ENCODE measurements at regions not wholly inside any gene's neighbourhood (a gene's known extent, or its start where the extent isn't known, plus 50 kb on each side); places are given as distances from the start of the nearest gene placed in this dataset.

DNA sequence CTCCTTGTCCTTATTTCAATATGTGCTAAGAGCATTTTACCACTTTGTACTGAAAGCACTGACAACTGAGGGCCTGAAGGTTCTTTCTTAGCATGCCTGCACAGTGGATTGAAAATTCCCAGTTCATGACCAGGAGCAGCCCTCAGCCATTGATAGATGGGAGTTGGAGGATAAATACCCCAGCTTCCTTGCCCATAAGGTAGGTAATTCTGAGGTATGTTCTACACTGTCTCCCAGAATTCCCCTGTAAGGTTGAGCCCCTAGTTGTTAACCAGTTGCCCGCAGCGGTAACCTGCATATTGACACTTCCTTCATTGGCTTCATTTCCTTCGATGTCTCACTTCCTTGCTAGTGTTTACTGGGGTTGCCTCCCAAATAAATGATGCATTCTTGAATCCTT lies 162.0 kb downstream of the CDC5L start:
- no peak overlapping the region for H4K91ac ChIP-seq (ENCODE audit: insufficient read length, low read depth, low read length)
- H3K27ac ChIP-seq (ENCODE audit: insufficient read length, low read depth, low read length): no peak overlapping the region
- no peak overlapping the region for H3K56ac ChIP-seq (ENCODE audit: insufficient read length, low read depth, low read length)
- H3K9me3 ChIP-seq (ENCODE audit: control insufficient read depth, low read depth, low read length): no peaks in the 10 kb centered on the region
- H2BK120ac ChIP-seq (ENCODE audit: low read depth, low read length, poor library complexity, severe bottlenecking): no peak overlapping the region
- H3K9ac ChIP-seq (ENCODE audit: extremely low read depth, insufficient read length, low read length): no peak overlapping the region
- H2AK5ac ChIP-seq (ENCODE audit: insufficient read length, low read length): no peak overlapping the region
- no peak overlapping the region for H2BK5ac ChIP-seq (ENCODE audit: insufficient read length, low read length)
- TF ChIP-seq, protein P1, sequence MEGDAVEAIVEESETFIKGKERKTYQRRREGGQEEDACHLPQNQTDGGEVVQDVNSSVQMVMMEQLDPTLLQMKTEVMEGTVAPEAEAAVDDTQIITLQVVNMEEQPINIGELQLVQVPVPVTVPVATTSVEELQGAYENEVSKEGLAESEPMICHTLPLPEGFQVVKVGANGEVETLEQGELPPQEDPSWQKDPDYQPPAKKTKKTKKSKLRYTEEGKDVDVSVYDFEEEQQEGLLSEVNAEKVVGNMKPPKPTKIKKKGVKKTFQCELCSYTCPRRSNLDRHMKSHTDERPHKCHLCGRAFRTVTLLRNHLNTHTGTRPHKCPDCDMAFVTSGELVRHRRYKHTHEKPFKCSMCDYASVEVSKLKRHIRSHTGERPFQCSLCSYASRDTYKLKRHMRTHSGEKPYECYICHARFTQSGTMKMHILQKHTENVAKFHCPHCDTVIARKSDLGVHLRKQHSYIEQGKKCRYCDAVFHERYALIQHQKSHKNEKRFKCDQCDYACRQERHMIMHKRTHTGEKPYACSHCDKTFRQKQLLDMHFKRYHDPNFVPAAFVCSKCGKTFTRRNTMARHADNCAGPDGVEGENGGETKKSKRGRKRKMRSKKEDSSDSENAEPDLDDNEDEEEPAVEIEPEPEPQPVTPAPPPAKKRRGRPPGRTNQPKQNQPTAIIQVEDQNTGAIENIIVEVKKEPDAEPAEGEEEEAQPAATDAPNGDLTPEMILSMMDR (conservative IDR thresholded peaks at IDR 0.05): no peak
- no peak overlapping the region for H3K4ac ChIP-seq (ENCODE audit: low read depth, low read length)
- no peaks in the 10 kb centered on the region for H3K23me2 ChIP-seq (ENCODE audit: insufficient read length, low read depth, low read length, poor library complexity, severe bottlenecking)
- no peak overlapping the region for H3T11ph ChIP-seq (ENCODE audit: low read length)
- no peaks in the 10 kb centered on the region for H3K27me3 ChIP-seq (ENCODE audit: insufficient read depth, low read length)
- no peak overlapping the region for H2BK15ac ChIP-seq (ENCODE audit: low read depth, low read length)
- no peak overlapping the region for H4K5ac ChIP-seq (ENCODE audit: insufficient read length, low read depth, low read length)
- no peak overlapping the region for H3K14ac ChIP-seq (ENCODE audit: insufficient read depth, low read length)
- no CpG with 5 or more reads among the region's 3 CpGs for WGBS (ENCODE audit: extremely low coverage, insufficient read length, low lambda C conversion rate)
- no peak for DNase-seq
- Mint-ChIP-seq H3K36me3 (ENCODE audit: insufficient read depth in 1 of 3, low read depth in 3 of 3) (no peaks in the 10 kb centered on the region), H3K4me1 (peaks cover 9 to 11% of the 10 kb centered on the region in 2 experiments), H3K4me3 (no peak overlapping the region), H3K27ac (no peak overlapping the region), H3K9me3 (peaks cover 0 to 6% of the 10 kb centered on the region in 2 experiments; a peak in 2 of 5 replicates), H3K27me3 (ENCODE audit: low read depth) (0 out of 2 replicates have a peak, but pooled peaks cover 1% of the 10 kb centered on the region)
- no peak overlapping the region for H4K8ac ChIP-seq (replicated peaks; ENCODE audit: insufficient read length, low read depth, low read length)
- no peak overlapping the region for H2BK12ac ChIP-seq (ENCODE audit: insufficient read length, low read depth, low read length)
- H3K23ac ChIP-seq (ENCODE audit: insufficient read length, low read depth, low read length): no peak overlapping the region
- no peak overlapping the region for H3K18ac ChIP-seq (ENCODE audit: insufficient read length, low read depth, low read length)
- H2AFZ ChIP-seq (ENCODE audit: low read length): no peak overlapping the region
- H3K79me1 ChIP-seq (ENCODE audit: insufficient read depth, low read depth, low read length, poor library complexity, severe bottlenecking): no peaks in the 10 kb centered on the region
- no peaks in the 10 kb centered on the region for H3K79me2 ChIP-seq (ENCODE audit: insufficient read depth, low read length)
- H2BK20ac ChIP-seq (ENCODE audit: low read depth, low read length, poor library complexity, severe bottlenecking): no peak overlapping the region
- no peak overlapping the region for H3K4me2 ChIP-seq (ENCODE audit: insufficient read depth, insufficient read length, low read length)
- H3K4me1 ChIP-seq (ENCODE audit: insufficient read depth, low read length): 0 out of 2 replicates have a peak, but pooled peaks cover 2% of the 10 kb centered on the region
- no peaks in the 10 kb centered on the region for H4K20me1 ChIP-seq (ENCODE audit: control insufficient read depth, insufficient read depth, insufficient read length)

Data from H9 (cell line).